ENCODE measurements at regions not wholly inside any gene's neighbourhood (a gene's known extent, or its start where the extent isn't known, plus 50 kb on each side); places are given as distances from the start of the nearest gene placed in this dataset.

DNA sequence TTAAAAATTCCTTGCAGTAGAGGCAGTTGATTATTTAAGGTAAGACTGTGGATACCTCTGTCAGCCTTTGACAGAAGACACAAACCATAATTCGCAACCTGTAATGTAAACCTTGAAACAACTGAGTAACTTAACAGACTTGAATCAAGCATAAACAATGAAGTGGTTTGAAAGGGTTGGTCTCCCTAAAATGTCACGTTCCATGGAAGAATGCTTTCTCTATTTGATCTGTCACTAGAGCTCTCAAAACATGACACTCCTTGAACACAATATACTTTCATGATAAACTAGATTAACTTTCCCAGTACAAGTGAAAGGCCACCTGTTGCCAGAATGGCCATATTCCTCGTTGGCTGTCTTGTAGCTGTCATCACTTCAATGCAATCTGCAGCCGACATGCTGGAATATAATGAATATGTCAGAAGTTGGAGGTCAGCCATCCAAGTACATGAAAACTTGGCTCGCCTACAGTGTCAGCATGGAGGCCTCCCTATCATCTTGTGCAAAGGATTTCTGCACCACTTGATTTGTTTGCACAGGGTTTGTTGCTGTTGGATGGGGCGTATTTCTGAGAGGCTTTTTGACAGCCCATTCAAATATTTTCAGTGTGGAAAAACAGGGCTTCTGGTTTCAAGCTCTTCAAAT, 228.0 kb downstream of the TLE4 start:
- intact Hi-C loops (cut with micrococcal nuclease), result loop anchor here in 1 of 2 donors (10.0 kb wide), 1 partner anchor 45 kb away; no protein-coding TSS in a partner anchor
- ATAC-seq, result no peak
- H3K4me1 ChIP-seq (ENCODE audit: control insufficient read depth in 2 of 2, insufficient read depth in 2 of 2, low read length in 2 of 2), result no peaks in the 10 kb centered on the region

DNA sequence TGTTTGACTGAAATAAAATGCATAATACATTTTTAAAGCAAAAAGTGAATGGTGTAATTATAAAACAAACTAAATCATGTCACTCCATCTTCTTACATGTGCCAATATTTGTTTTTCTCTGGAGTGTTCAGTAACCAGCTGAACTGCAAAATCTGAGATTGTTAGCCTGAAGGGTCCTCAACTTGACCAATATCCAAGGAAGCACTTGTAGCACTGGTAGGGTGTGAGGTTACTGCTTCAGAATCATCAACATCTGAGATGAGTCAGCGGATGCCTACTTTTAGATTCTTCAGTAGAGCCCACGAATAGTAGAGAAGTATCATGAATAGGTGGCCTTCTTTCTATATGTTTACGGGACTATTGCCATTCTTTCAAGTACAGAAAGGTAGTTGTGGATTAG, 226.7 kb downstream of the TLE4 start:
- Histone ChIP-seq H3K4me3 (ENCODE audit: low read length) (no peak overlapping the region), H3K27ac (ENCODE audit: low read depth, low read length) (no peak overlapping the region), H3K9me3 (ENCODE audit: control insufficient read depth in 2 of 3, low read length in 3 of 3) (no peaks in the 10 kb centered on the region), H3K4me1 (ENCODE audit: control insufficient read depth in 2 of 2, insufficient read depth in 2 of 2, low read length in 2 of 2) (no peaks in the 10 kb centered on the region), H3K27me3 (ENCODE audit: control insufficient read depth in 2 of 2, insufficient read depth in 2 of 2, low read length in 2 of 2) (no peaks in the 10 kb centered on the region), H3K36me3 (ENCODE audit: control insufficient read depth in 2 of 3, insufficient read depth in 3 of 3, low read length in 3 of 3) (no peaks in the 10 kb centered on the region)
- intact Hi-C loops (cut with micrococcal nuclease), result loop anchor here in 1 of 2 donors (10.0 kb wide), 1 partner anchor 46 kb away; no protein-coding TSS in a partner anchor
- H3K27ac Mint-ChIP-seq, result no peak overlapping the region
- no peaks in the 10 kb centered on the region for H3K27me3 Mint-ChIP-seq
- H3K36me3 Mint-ChIP-seq, result no peaks in the 10 kb centered on the region
- ChIA-PET POLR2A (no interaction called here), CTCF (no interaction called here)
- peaks cover 0 to 5% (median 0%) of the 10 kb centered on the region in 11 donors for H3K9me3 Mint-ChIP-seq
- ATAC-seq, result no peak
- DNase-seq, result no peak
- H3K4me3 Mint-ChIP-seq, result no peak overlapping the region
- H3K4me1 Mint-ChIP-seq, result no peaks in the 10 kb centered on the region

More for the DNA sequence above, 228.0 kb downstream of the TLE4 start:
- Histone ChIP-seq H3K27me3 (ENCODE audit: control insufficient read depth in 2 of 2, insufficient read depth in 2 of 2, low read length in 2 of 2) (no peaks in the 10 kb centered on the region), H3K36me3 (ENCODE audit: control insufficient read depth in 2 of 3, insufficient read depth in 3 of 3, low read length in 3 of 3) (no peaks in the 10 kb centered on the region), H3K27ac (ENCODE audit: low read depth, low read length) (no peak overlapping the region), H3K9me3 (ENCODE audit: control insufficient read depth in 2 of 3, low read length in 3 of 3) (no peaks in the 10 kb centered on the region), H3K4me3 (ENCODE audit: low read length) (no peak overlapping the region)
- Mint-ChIP-seq H3K27me3 (no peaks in the 10 kb centered on the region), H3K4me1 (no peaks in the 10 kb centered on the region), H3K4me3 (no peak overlapping the region), H3K36me3 (no peaks in the 10 kb centered on the region), H3K9me3 (peaks cover 0 to 5% (median 0%) of the 10 kb centered on the region in 11 donors), H3K27ac (no peak overlapping the region)
- no peak for DNase-seq
- CTCF ChIA-PET, result no interaction called here
- POLR2A ChIA-PET, result no interaction called here

DNA sequence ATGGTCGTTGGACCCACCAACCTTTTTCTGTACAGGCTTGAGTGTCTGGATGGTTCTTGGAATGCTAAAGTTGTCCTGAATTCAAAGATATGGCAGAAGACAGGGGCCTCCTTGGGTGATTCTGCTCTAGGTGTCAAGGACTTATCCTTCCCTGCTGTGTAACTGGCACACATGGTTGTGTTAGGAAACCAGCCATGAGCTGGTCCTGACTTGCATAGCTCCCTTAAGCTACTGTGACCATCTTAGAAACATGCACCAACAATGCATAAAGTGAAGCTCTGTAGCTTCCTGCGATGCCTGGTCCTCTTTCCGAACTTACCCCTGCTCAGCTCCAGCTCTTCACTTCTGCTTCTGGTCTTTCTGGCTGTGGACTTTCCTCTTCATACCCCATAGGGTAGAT, 224.6 kb downstream of the TLE4 start:
- H3K4me3 Mint-ChIP-seq, result no peak overlapping the region
- H3K27ac Mint-ChIP-seq, result no peak overlapping the region
- CTCF ChIA-PET, result no interaction called here
- no peaks in the 10 kb centered on the region for H3K4me1 Mint-ChIP-seq
- peaks cover 0 to under 1% (median 0%) of the 10 kb centered on the region in 11 donors for H3K9me3 Mint-ChIP-seq
- no peak for DNase-seq
- no peaks in the 10 kb centered on the region for H3K36me3 Mint-ChIP-seq
- ATAC-seq, result no peak
- no peak overlapping the region for H3K27ac ChIP-seq (ENCODE audit: low read depth, low read length)
- H3K9me3 ChIP-seq (ENCODE audit: control insufficient read depth in 2 of 3, low read length in 3 of 3), result no peaks in the 10 kb centered on the region
- intact Hi-C loops (cut with micrococcal nuclease), result loop anchor here in 1 of 2 donors (10.0 kb wide), 1 partner anchor 48 kb away; no protein-coding TSS in a partner anchor
- POLR2A ChIA-PET, result no interaction called here
- H3K27me3 Mint-ChIP-seq, result no peaks in the 10 kb centered on the region
- no peaks in the 10 kb centered on the region for H3K4me1 ChIP-seq (ENCODE audit: control insufficient read depth in 2 of 2, insufficient read depth in 2 of 2, low read length in 2 of 2)
- H3K27me3 ChIP-seq (ENCODE audit: control insufficient read depth in 2 of 2, insufficient read depth in 2 of 2, low read length in 2 of 2), result no peaks in the 10 kb centered on the region
- H3K36me3 ChIP-seq (ENCODE audit: control insufficient read depth in 2 of 3, insufficient read depth in 3 of 3, low read length in 3 of 3), result no peaks in the 10 kb centered on the region
- H3K4me3 ChIP-seq (ENCODE audit: low read length), result no peak overlapping the region

DNA sequence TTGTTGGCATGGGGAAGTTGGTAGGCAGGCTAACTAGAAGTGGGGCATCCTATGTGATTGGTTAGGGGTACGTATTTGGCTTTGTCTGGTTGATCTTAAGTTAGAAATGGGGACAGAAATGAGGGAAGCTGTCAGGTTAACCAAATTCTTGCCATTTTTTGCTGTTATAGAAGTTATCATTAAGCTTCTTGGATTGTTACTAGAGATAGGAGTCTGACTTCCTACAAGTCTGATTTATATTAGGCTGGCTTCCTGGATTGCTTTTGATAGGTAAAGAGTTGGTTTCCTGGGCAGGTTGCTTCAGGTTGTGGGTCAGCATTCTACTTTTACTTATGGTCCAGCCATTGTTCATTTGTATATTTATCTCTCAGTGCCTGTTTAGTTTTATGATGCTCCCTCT, 216.9 kb downstream of the TLE4 start:
- peaks cover 0 to 5% (median 0%) of the 10 kb centered on the region in 5 donors for H3K27me3 Mint-ChIP-seq
- POLR2A ChIA-PET, result no interaction called here
- H3K36me3 ChIP-seq (ENCODE audit: control insufficient read depth in 2 of 3, insufficient read depth in 3 of 3, low read length in 3 of 3), result no peaks in the 10 kb centered on the region
- no peaks in the 10 kb centered on the region for H3K36me3 Mint-ChIP-seq
- H3K27ac Mint-ChIP-seq, result no peak overlapping the region
- no peaks in the 10 kb centered on the region for H3K4me1 Mint-ChIP-seq
- H3K27me3 ChIP-seq (ENCODE audit: control insufficient read depth in 2 of 2, insufficient read depth in 2 of 2, low read length in 2 of 2), result no peaks in the 10 kb centered on the region
- peaks cover 0 to 4% (median 0%) of the 10 kb centered on the region in 3 experiments for H3K9me3 ChIP-seq (ENCODE audit: control insufficient read depth in 2 of 3, low read length in 3 of 3)
- CTCF ChIA-PET, result no interaction called here
- H3K4me3 ChIP-seq (ENCODE audit: low read length), result no peak overlapping the region
- no peak overlapping the region for H3K27ac ChIP-seq (ENCODE audit: low read depth, low read length)
- no peak overlapping the region for H3K4me3 Mint-ChIP-seq
- intact Hi-C loops (cut with micrococcal nuclease), result no loop called here
- ATAC-seq (no peak), DNase-seq (no peak)
- H3K9me3 Mint-ChIP-seq, result peaks cover 0 to 21% (median 10%) of the 10 kb centered on the region in 11 donors
- no peaks in the 10 kb centered on the region for H3K4me1 ChIP-seq (ENCODE audit: control insufficient read depth in 2 of 2, insufficient read depth in 2 of 2, low read length in 2 of 2)

DNA sequence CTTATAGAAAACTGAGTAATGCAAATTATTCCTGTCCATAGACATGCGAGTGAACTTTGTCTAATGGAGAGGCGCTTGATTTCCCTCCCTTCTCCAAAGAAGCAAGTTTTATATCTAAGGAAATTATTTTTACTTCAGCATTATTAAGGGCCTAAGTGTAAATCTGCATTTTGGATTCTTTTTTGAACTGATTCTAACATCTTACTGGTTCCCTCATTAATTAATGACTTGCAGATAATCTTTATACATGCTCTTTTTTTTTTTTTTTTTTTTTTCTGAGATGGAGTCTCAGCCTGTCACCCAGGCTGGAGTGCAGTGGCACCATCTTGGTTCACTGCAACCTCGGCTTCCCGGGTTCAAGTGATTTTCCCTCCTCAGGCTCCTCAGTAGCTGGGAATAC, 209.5 kb downstream of the TLE4 start:
- H3K27me3 ChIP-seq (ENCODE audit: control insufficient read depth in 2 of 2, insufficient read depth in 2 of 2, low read length in 2 of 2), result no peaks in the 10 kb centered on the region
- Mint-ChIP-seq H3K9me3 (peaks cover 0 to 5% (median 0%) of the 10 kb centered on the region in 11 donors), H3K4me3 (no peak overlapping the region), H3K27ac (no peak overlapping the region), H3K4me1 (peaks cover 0 to under 1% (median 0%) of the 10 kb centered on the region in 7 donors), H3K36me3 (peaks cover 0 to 6% (median 3%) of the 10 kb centered on the region in 5 donors), H3K27me3 (peaks cover 0 to 6% (median 0%) of the 10 kb centered on the region in 5 donors)
- intact Hi-C loops (cut with micrococcal nuclease), result no loop called here
- no peaks in the 10 kb centered on the region for H3K9me3 ChIP-seq (ENCODE audit: control insufficient read depth in 2 of 3, low read length in 3 of 3)
- POLR2A ChIA-PET, result no interaction called here
- DNase-seq, result no peak
- no peak overlapping the region for H3K4me3 ChIP-seq (ENCODE audit: low read length)
- H3K27ac ChIP-seq (ENCODE audit: low read depth, low read length), result no peak overlapping the region
- no peak for ATAC-seq
- no peaks in the 10 kb centered on the region for H3K4me1 ChIP-seq (ENCODE audit: control insufficient read depth in 2 of 2, insufficient read depth in 2 of 2, low read length in 2 of 2)
- no peaks in the 10 kb centered on the region for H3K36me3 ChIP-seq (ENCODE audit: control insufficient read depth in 2 of 3, insufficient read depth in 3 of 3, low read length in 3 of 3)
- CTCF ChIA-PET, result no interaction called here

DNA sequence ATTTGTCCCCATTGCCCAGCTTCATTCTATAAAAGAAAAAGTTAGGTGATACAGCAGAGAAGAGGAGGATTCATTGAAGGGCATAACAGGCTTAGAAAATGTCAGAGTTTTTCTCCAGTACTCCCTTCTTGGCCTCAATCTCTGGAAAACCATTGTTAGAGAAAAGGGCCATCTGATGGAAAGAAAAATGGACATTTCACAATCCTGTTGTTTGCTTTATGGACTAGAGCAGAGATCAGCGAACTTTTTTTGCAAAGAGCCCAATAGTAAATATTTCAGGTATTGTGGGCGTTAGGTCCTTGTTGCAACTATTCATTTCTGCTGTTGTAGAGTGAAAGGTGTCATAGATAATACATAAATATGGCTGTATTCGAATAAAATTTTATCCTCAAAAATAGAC, 208.8 kb downstream of the TLE4 start:
- H3K9me3 ChIP-seq (ENCODE audit: control insufficient read depth in 2 of 3, low read length in 3 of 3), result no peaks in the 10 kb centered on the region
- no peak overlapping the region for H3K4me3 Mint-ChIP-seq
- peaks cover 0 to 6% (median 3%) of the 10 kb centered on the region in 5 donors for H3K36me3 Mint-ChIP-seq
- H3K4me3 ChIP-seq (ENCODE audit: low read length), result no peak overlapping the region
- H3K27me3 ChIP-seq (ENCODE audit: control insufficient read depth in 2 of 2, insufficient read depth in 2 of 2, low read length in 2 of 2), result no peaks in the 10 kb centered on the region
- H3K27ac Mint-ChIP-seq, result no peak overlapping the region
- intact Hi-C loops (cut with micrococcal nuclease), result no loop called here
- ChIA-PET POLR2A (no interaction called here), CTCF (no interaction called here)
- H3K4me1 Mint-ChIP-seq, result peaks cover 0 to 1% (median 0%) of the 10 kb centered on the region in 7 donors
- H3K27ac ChIP-seq (ENCODE audit: low read depth, low read length), result no peak overlapping the region
- DNase-seq (no peak), ATAC-seq (no peak)
- H3K4me1 ChIP-seq (ENCODE audit: control insufficient read depth in 2 of 2, insufficient read depth in 2 of 2, low read length in 2 of 2), result no peaks in the 10 kb centered on the region
- H3K36me3 ChIP-seq (ENCODE audit: control insufficient read depth in 2 of 3, insufficient read depth in 3 of 3, low read length in 3 of 3), result no peaks in the 10 kb centered on the region
- H3K9me3 Mint-ChIP-seq, result peaks cover 0 to 5% (median 0%) of the 10 kb centered on the region in 11 donors
- peaks cover 0 to 6% (median 0%) of the 10 kb centered on the region in 5 donors for H3K27me3 Mint-ChIP-seq

DNA sequence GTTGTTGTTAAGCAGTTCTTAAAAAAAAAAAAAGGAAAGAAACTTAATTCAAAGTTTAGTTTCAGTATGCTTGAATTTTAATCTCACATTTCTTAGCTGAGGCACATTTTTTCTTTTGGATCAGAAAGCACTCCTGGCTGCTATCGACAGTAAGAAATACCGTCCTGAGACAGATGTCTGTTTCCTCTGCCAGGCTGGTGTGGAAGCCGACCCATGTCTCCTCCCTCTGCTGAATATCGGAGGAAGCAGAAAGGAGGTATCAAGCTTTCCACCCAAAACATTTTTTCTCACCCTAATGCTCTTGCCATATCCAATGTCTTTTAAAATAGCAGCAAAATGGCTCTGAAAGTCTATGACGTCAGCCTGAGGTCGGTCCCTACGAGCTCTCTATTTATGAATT, 208.1 kb downstream of the TLE4 start:
- no peaks in the 10 kb centered on the region for H3K9me3 ChIP-seq (ENCODE audit: control insufficient read depth in 2 of 3, low read length in 3 of 3)
- no peak overlapping the region for H3K27ac ChIP-seq (ENCODE audit: low read depth, low read length)
- H3K4me1 ChIP-seq (ENCODE audit: control insufficient read depth in 2 of 2, insufficient read depth in 2 of 2, low read length in 2 of 2), result no peaks in the 10 kb centered on the region
- H3K27me3 ChIP-seq (ENCODE audit: control insufficient read depth in 2 of 2, insufficient read depth in 2 of 2, low read length in 2 of 2), result no peaks in the 10 kb centered on the region
- no peak overlapping the region for H3K4me3 ChIP-seq (ENCODE audit: low read length)
- peaks cover 0 to 1% (median 0%) of the 10 kb centered on the region in 7 donors for H3K4me1 Mint-ChIP-seq
- H3K27me3 Mint-ChIP-seq, result peaks cover 0 to 6% (median 0%) of the 10 kb centered on the region in 5 donors
- CTCF ChIA-PET, result no interaction called here
- no peak overlapping the region for H3K27ac Mint-ChIP-seq
- no peaks in the 10 kb centered on the region for H3K36me3 ChIP-seq (ENCODE audit: control insufficient read depth in 2 of 3, insufficient read depth in 3 of 3, low read length in 3 of 3)
- no peak overlapping the region for H3K4me3 Mint-ChIP-seq
- POLR2A ChIA-PET, result no interaction called here
- H3K9me3 Mint-ChIP-seq, result peaks cover 0 to 7% (median 0%) of the 10 kb centered on the region in 11 donors
- H3K36me3 Mint-ChIP-seq, result peaks cover 0 to 6% (median 3%) of the 10 kb centered on the region in 5 donors
- ATAC-seq (no peak), DNase-seq (no peak)
- intact Hi-C loops (cut with micrococcal nuclease), result no loop called here

Measured in naive thymus-derived CD4-positive, alpha-beta T cell (primary cell).